Endothelial cell of umbilical vein (primary cell): ENCODE measurements at regions not wholly inside any gene's neighbourhood (a gene's known extent, or its start where the extent isn't known, plus 50 kb on each side); places are given as distances from the start of the nearest gene placed in this dataset.

ENCODE experiments used
- BruUV-seq: library from RNA; stranded (reverse); fragments of 400-500 nt; replicated peaks from 2 replicates; lab custom pipeline; 2021; lab: Mats Ljungman, UMichigan
- CTCF ChIA-PET: fragments of 300-600, 350-600 bp; sonication (Branson Sonifier 250); formaldehyde crosslinking; loops from one replicate; lab custom pipeline; 2021; ENCODE audit warnings: antibody characterized with exemption, inconsistent platforms; lab: Charles Lee
- POLR2A ChIA-PET: fragments of 300-600, 350-600 bp; sonication (Branson Sonifier 250); formaldehyde crosslinking; loops from one replicate; lab custom pipeline; 2021; ENCODE audit warnings: antibody characterized with exemption, inconsistent platforms; lab: Charles Lee
- DNase-seq: peaks from one replicate; pipeline ENCODE4 v3.0.0-alpha.2; 2011; ENCODE audit warnings: low read depth, low spot score
- FAIRE-seq: peaks from 2 replicates; lab custom pipeline; 2011; peaks lifted over from hg19 to GRCh38; lab: Jason Lieb, UNC
- H2AFZ ChIP-seq: 2 replicates; pipeline ENCODE4 v1.6.0; 2012; ENCODE audit warnings: low read depth, low read length, control low read depth, inconsistent platforms
- H3K27ac ChIP-seq: 2 replicates; pipeline ENCODE4 v1.5.1; 2011; ENCODE audit warnings: low read depth, mild to moderate bottlenecking, control low read depth, low read length, moderate library complexity; ENCODE audit not compliant: insufficient read depth
- H3K27me3 ChIP-seq, 2 experiments: 2 replicates each; pipeline versions ENCODE4 v1.6.0 to v1.6.1; 2011; ENCODE audit warnings: low read length in 2 of 2, mixed read lengths in 1 of 2; ENCODE audit not compliant: control insufficient read depth in 2 of 2, insufficient read depth in 2 of 2
- H3K36me3 ChIP-seq, 2 experiments: 2 replicates in 1 of 2; 3 replicates in 1 of 2; pipeline ENCODE4 v1.5.1; 2011; ENCODE audit warnings: low read length in 2 of 2, mild to moderate bottlenecking in 1 of 2, moderate library complexity in 1 of 2; ENCODE audit not compliant: control insufficient read depth in 2 of 2, insufficient read depth in 2 of 2; ENCODE audit errors: extremely low read depth in 1 of 2
- H3K4me1 ChIP-seq: 3 replicates; pipeline ENCODE4 v1.5.1; 2011; ENCODE audit warnings: mild to moderate bottlenecking, low read length; ENCODE audit not compliant: control insufficient read depth, insufficient read depth; ENCODE audit errors: extremely low read depth
- H3K4me2 ChIP-seq: 2 replicates; pipeline ENCODE4 v1.6.1; 2011; ENCODE audit warnings: low read length, control low read depth, mixed read lengths; ENCODE audit not compliant: insufficient read depth
- H3K4me3 ChIP-seq, 3 experiments: fragments of 200-600 bp in 1 of 3; sonication (generic), shearing (Covaris generic) in 1 of 3; replicated peaks in 1 of 3; 2 replicates each; pipeline ENCODE4 v1.5.1; 2011 to 2016; ENCODE audit warnings: control low read depth in 3 of 3, low read length in 3 of 3, mild to moderate bottlenecking in 2 of 3, inconsistent platforms in 1 of 3, low read depth in 1 of 3, moderate library complexity in 1 of 3; ENCODE audit not compliant: insufficient read depth in 1 of 3
- H3K79me2 ChIP-seq: 2 replicates; pipeline ENCODE4 v1.6.0; 2012; ENCODE audit warnings: low read length, inconsistent platforms; ENCODE audit not compliant: control insufficient read depth, insufficient read depth
- H3K9ac ChIP-seq: replicated peaks from 2 replicates; pipeline ENCODE3; 2011; ENCODE audit warnings: low read length, control low read depth; ENCODE audit not compliant: insufficient read depth; ENCODE audit errors: extremely low read depth
- H3K9me1 ChIP-seq: replicated peaks from 3 replicates; pipeline ENCODE4 v1.6.0; 2011; ENCODE audit warnings: mild to moderate bottlenecking, low read length; ENCODE audit not compliant: control insufficient read depth, insufficient read depth; ENCODE audit errors: extremely low read depth
- H3K9me3 ChIP-seq: replicated peaks from 2 replicates; pipeline ENCODE4 v1.5.1; 2012; ENCODE audit warnings: low read length, inconsistent platforms; ENCODE audit not compliant: control insufficient read depth, insufficient read depth
- H4K20me1 ChIP-seq: replicated peaks from 2 replicates; pipeline ENCODE3; 2011; ENCODE audit warnings: mild to moderate bottlenecking, low read length; ENCODE audit not compliant: control insufficient read depth, insufficient read depth; ENCODE audit errors: extremely low read depth
- CTCF ChIP-seq, 2 donors: IDR thresholded peaks; 1 replicate in 1 of 2; 2 replicates in 1 of 2; pipeline ENCODE4 v1.5.1; 2011; ENCODE audit warnings: low read length in 2 of 2, mild to moderate bottlenecking in 2 of 2, moderate library complexity in 2 of 2, control low read depth in 1 of 2, inconsistent platforms in 1 of 2, low read depth in 1 of 2; ENCODE audit not compliant: insufficient read depth in 1 of 2; ENCODE audit errors: extremely low read depth in 1 of 2
- EZH2 ChIP-seq: IDR thresholded peaks from 2 replicates; pipeline ENCODE4 v1.6.1; 2012; ENCODE audit warnings: borderline replicate concordance, low read depth, mild to moderate bottlenecking, moderate library complexity, low read length, inconsistent platforms; ENCODE audit not compliant: severe bottlenecking
- FOS ChIP-seq: IDR thresholded peaks from 2 replicates; pipeline ENCODE4 v1.6.1; 2011; ENCODE audit warnings: mild to moderate bottlenecking, low read length, moderate library complexity, borderline replicate concordance; ENCODE audit not compliant: insufficient read depth
- GATA2 ChIP-seq: IDR thresholded peaks from 2 replicates; pipeline ENCODE4 v1.7.0; 2011; ENCODE audit warnings: low read depth, mild to moderate bottlenecking, moderate library complexity, mixed read lengths, low read length; ENCODE audit not compliant: insufficient read length, insufficient read depth
- JUN ChIP-seq: IDR thresholded peaks from 2 replicates; pipeline ENCODE4 v1.6.1; 2011; ENCODE audit warnings: borderline replicate concordance, low read depth; ENCODE audit not compliant: insufficient read length, insufficient read depth
- MYC ChIP-seq: IDR thresholded peaks from one replicate; pipeline ENCODE4 v1.6.1; 2011; ENCODE audit warnings: mild to moderate bottlenecking, low read depth, low read length
- dilution Hi-C: fragments of 300-500 bp; cut with MboI; formaldehyde crosslinking; loops from one replicate; pipeline ENCODE4 v1.15.0; 2019; ENCODE audit warnings: low sequenced_read_pairs; ENCODE audit not compliant: extremely low pct_ligation_motif_present
- intact Hi-C: fragments of 100-400 bp; cut with micrococcal nuclease; formaldehyde crosslinking; loops from one replicate; pipeline ENCODE4 v1.10.0; 2022
- TF ChIP-seq, protein P1 (sequence below): IDR thresholded peaks from 2 replicates; pipeline ENCODE4 v1.6.1; 2011; ENCODE audit not compliant: insufficient read depth, insufficient read length

- no peak overlapping the region for H2AFZ ChIP-seq
- no peak for DNase-seq
- no TSS peak for BruUV-seq
- intact Hi-C loops (no loop called here), dilution Hi-C loops (no loop called here)
- H3K9me1 ChIP-seq, result no peaks in the 10 kb centered on the region
- no peaks in the 10 kb centered on the region for H4K20me1 ChIP-seq
- no peak overlapping the region for H3K27ac ChIP-seq
- no peak overlapping the region for H3K4me2 ChIP-seq
- FAIRE-seq, result no peak
- no peaks in the 10 kb centered on the region for H3K79me2 ChIP-seq
- H3K36me3 ChIP-seq, result no peaks in the 10 kb centered on the region
- TF ChIP-seq GATA2 (no peak), EZH2 (no peak), CTCF (IDR thresholded peaks at IDR 0.05; ENCODE audit: extremely low read depth in 1 of 2, insufficient read depth in 1 of 2, low read depth in 1 of 2, low read length in 2 of 2) (no peak), MYC (no peak), JUN (no peak), FOS (no peak)
- TF ChIP-seq, protein P1, sequence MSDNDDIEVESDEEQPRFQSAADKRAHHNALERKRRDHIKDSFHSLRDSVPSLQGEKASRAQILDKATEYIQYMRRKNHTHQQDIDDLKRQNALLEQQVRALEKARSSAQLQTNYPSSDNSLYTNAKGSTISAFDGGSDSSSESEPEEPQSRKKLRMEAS, result no peak
- CTCF ChIA-PET, result no interaction called here
- no peak overlapping the region for H3K4me3 ChIP-seq
- peaks cover 7% of the 10 kb centered on the region for H3K9me3 ChIP-seq
- no peak overlapping the region for H3K9ac ChIP-seq
- no peaks in the 10 kb centered on the region for H3K4me1 ChIP-seq
- H3K27me3 ChIP-seq, result no peaks in the 10 kb centered on the region
- POLR2A ChIA-PET, result no interaction called here
Observed at GRCh38 chr15:93562395-93563123, 473.5 kb upstream of the RGMA start.
